ENCODE measurements at regions not wholly inside any gene's neighbourhood (a gene's known extent, or its start where the extent isn't known, plus 50 kb on each side); places are given as distances from the start of the nearest gene placed in this dataset.

DNA sequence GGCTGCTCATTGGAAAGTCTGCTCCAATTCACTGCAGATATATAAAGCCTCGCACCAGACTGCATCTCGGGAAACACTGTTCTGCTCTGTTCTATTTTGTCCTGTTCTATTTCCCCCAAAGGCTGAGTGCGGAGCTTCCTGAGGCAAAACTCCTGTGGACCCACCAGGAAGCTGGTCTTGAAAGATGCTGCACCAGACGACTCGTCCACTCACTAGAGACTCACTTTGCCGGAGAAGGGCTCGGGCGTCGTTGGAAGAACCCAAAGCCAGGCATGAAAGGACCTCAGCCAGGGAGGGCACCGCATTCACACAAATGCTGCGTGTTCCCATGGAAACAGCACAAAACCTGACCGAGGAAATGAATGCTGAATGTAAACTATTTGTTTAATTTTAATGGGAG, 331.2 kb upstream of the SFSWAP start:
- no peaks in the 10 kb centered on the region for H3K36me3 ChIP-seq
- no peak overlapping the region for H3K27ac ChIP-seq
- no peaks in the 10 kb centered on the region for H4K20me1 ChIP-seq
- H3K9me3 ChIP-seq = no peaks in the 10 kb centered on the region
- H3K4me1 ChIP-seq = peaks cover 23% of the 10 kb centered on the region
- H3K4me3 ChIP-seq = no peak overlapping the region
- no peaks in the 10 kb centered on the region for H3K27me3 ChIP-seq
- TF ChIP-seq Cebpa-rat (IDR thresholded peaks at IDR 0.05) = no peak
- no peak overlapping the region for H3K9ac ChIP-seq
- no peak overlapping the region for H3K4me2 ChIP-seq

DNA sequence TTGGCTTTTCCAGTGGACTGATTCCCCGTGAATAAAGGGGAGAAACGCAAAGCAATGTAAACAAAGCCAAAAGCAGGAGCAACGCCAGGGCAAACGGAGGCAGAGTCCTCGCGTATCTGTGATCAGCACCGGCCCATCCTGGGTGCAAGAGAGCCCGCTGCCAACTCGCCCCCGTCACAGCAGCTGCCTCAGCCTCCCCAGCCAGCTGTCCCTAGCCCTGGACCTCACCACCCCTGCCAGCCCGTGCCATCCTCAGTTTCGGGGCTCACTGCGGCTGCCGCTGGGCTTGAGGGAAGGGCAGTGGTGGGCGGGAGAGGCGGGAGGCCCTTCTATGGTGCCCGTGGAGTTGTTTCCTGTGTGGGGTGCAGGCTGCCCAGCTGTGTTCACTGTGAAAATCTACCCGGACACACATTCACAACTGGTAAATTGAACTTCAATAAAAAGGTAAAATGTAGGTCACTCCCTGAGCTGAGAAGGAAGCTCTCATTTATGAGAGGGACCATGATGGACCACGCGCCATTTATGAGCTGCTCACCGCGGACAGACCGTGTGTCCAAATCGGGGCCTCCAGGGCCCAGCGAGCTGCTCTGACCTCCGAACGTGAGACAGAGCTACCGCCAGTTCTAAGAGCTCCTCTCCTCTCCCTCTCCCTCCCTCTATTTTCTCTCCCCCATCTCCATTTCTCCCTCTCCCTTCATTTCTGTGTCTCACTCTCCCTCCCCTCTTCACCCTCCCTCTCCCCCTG, 330.5 kb upstream of the SFSWAP start:
- Histone ChIP-seq H3K9me3 (no peaks in the 10 kb centered on the region), H3K27ac (no peak overlapping the region), H4K20me1 (no peaks in the 10 kb centered on the region), H3K4me1 (peaks cover 21% of the 10 kb centered on the region), H3K4me2 (no peak overlapping the region), H3K36me3 (no peaks in the 10 kb centered on the region), H3K9ac (no peak overlapping the region), H3K4me3 (no peak overlapping the region), H3K27me3 (no peaks in the 10 kb centered on the region)
- TF ChIP-seq Cebpa-rat (IDR thresholded peaks at IDR 0.05) = no peak

DNA sequence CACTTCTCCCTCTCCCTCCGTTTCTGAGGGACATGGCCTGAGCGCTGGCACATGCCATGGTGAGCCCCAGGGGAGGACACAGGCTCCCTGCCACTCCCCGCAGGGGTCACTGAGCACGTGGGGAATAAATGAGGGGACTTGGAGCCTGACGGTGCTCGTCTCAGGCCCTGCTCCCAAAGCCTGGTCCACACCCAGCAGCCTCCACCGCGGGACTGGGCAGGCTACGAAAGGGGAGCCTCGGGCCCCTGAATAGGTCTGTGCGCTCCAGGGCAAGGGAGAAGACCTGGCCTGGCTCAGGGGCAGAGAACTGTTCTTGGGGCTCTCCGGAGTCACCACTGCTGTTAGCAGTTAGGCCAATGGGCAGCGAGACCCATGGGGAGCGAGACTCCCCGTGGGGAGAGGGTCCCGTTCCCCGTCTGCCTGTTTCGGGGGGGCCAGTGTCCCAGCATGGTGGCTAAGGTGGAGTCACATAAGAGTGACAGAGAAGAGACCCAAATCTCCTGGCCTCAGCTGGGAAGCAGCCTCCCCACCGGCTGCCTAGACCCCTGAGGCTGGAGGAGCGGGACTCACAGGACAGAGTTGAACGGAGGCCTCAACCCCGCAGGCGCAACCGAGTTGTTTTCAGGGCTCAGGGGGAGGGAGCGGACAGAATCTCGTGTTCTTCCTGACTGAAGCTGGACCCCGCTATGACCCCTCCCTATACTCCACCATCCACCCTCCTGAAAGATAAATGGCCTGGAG, 329.8 kb upstream of the SFSWAP start:
- Histone ChIP-seq H3K4me2 (no peak overlapping the region), H3K27me3 (no peaks in the 10 kb centered on the region), H3K9ac (no peak overlapping the region), H3K4me1 (peaks cover 13% of the 10 kb centered on the region), H3K9me3 (no peaks in the 10 kb centered on the region), H3K27ac (no peak overlapping the region), H3K4me3 (no peak overlapping the region), H3K36me3 (no peaks in the 10 kb centered on the region), H4K20me1 (no peaks in the 10 kb centered on the region)
- no peak for TF ChIP-seq Cebpa-rat (IDR thresholded peaks at IDR 0.05)

GRCh38 chr12:131381716-131382430, 329.0 kb upstream of the SFSWAP start:
- Histone ChIP-seq H4K20me1 (no peaks in the 10 kb centered on the region), H3K9ac (no peak overlapping the region), H3K27me3 (no peaks in the 10 kb centered on the region), H3K4me1 (peaks cover 13% of the 10 kb centered on the region), H3K9me3 (no peaks in the 10 kb centered on the region), H3K4me2 (no peak overlapping the region), H3K4me3 (no peak overlapping the region), H3K36me3 (no peaks in the 10 kb centered on the region), H3K27ac (no peak overlapping the region)
- TF ChIP-seq Cebpa-rat (IDR thresholded peaks at IDR 0.05) = no peak

- H3K36me3 ChIP-seq = no peaks in the 10 kb centered on the region
- no peak overlapping the region for H3K4me2 ChIP-seq
- no peak overlapping the region for H3K27ac ChIP-seq
- H3K27me3 ChIP-seq = no peaks in the 10 kb centered on the region
- no peaks in the 10 kb centered on the region for H3K9me3 ChIP-seq
- TF ChIP-seq Cebpa-rat (IDR thresholded peaks at IDR 0.05) = no peak
- H3K4me3 ChIP-seq = no peak overlapping the region
- no peaks in the 10 kb centered on the region for H4K20me1 ChIP-seq
- H3K4me1 ChIP-seq = peaks cover 27% of the 10 kb centered on the region
- no peak overlapping the region for H3K9ac ChIP-seq
These were observed 327.6 kb upstream of the SFSWAP start for GRCh38 chr12:131383291-131383690.

- H3K27ac ChIP-seq = no peak overlapping the region
- TF ChIP-seq Cebpa-rat (IDR thresholded peaks at IDR 0.05) = no peak
- H3K27me3 ChIP-seq = no peaks in the 10 kb centered on the region
These were observed 326.9 kb upstream of the SFSWAP start for GRCh38 chr12:131383741-131384543.

DNA sequence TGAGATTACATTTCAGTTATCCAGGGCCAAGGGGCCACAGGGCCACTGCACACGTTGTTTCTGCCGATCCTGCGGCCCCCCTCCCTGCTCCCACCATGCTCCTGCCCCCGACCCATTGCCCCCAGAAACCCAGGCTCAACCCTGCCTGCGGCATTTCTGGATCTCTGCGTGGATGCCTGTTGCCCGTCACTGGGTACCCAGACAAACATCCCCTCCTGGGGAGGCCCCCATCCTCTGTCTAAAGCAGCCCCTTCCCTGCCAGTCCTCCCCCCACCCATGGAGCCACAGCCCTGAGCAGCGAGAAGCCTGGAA, 326.4 kb upstream of the SFSWAP start:
- no peak overlapping the region for H3K9ac ChIP-seq
- H3K27me3 ChIP-seq = no peaks in the 10 kb centered on the region
- no peak for TF ChIP-seq Cebpa-rat (IDR thresholded peaks at IDR 0.05)

More at GRCh38 chr12:131383741-131384543, 326.9 kb upstream of the SFSWAP start:
- H3K4me2 ChIP-seq = no peak overlapping the region
- peaks cover 29% of the 10 kb centered on the region for H3K4me1 ChIP-seq
- H3K36me3 ChIP-seq = no peaks in the 10 kb centered on the region
- no peak overlapping the region for H3K4me3 ChIP-seq
- H3K9me3 ChIP-seq = no peaks in the 10 kb centered on the region
- no peak overlapping the region for H3K9ac ChIP-seq
- H4K20me1 ChIP-seq = no peaks in the 10 kb centered on the region

DNA sequence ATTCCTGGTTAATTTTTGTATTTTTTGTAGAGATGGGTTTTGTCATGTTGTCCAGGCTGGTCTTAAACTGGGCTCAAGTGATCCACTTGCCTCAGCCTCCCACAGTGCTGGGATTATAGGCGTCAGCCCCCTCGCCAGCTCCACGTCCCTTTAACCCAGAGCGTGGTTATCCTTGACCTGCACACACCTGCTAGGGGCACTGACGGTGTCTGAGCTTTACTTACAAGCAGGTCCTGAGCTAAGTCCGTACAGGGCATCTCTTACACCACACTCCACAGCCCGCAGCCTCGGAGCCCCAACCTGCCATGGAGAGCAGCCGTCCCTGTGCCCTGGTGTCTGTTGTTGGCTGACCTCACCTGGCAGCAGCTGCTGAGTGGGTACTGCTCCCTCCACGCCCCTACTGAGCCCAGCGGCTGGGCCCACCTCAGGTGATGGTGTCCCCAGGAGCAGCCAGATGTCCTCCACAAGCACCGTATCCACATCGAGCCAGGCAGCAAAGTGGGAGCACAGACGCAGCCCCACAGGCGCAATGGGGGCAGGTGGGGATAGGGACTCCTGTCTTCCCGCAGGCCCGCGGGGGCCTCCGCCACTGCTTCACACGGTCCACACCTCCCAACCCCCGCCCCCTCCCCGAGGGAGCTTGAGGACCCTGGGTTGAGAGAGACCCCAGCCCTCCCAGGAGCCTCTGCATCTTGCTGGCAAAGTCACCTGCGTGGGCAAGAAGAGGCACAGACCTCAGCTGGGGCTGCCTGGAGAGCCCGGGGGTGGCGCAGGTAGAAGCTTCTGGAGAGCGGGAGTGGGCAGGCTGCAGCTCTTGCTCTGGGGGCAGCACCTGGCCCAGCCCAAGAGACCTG, 325.4 kb upstream of the SFSWAP start:
- Histone ChIP-seq H3K4me1 (peaks cover 21% of the 10 kb centered on the region), H3K9me3 (no peaks in the 10 kb centered on the region), H3K27me3 (no peaks in the 10 kb centered on the region), H4K20me1 (no peaks in the 10 kb centered on the region), H3K36me3 (no peaks in the 10 kb centered on the region), H3K4me3 (no peak overlapping the region), H3K9ac (no peak overlapping the region), H3K4me2 (no peak overlapping the region), H3K27ac (no peak overlapping the region)
- no peak for TF ChIP-seq Cebpa-rat (IDR thresholded peaks at IDR 0.05)

More for the DNA sequence above, 326.4 kb upstream of the SFSWAP start:
- H3K36me3 ChIP-seq = no peaks in the 10 kb centered on the region
- H4K20me1 ChIP-seq = no peaks in the 10 kb centered on the region
- H3K4me3 ChIP-seq = no peak overlapping the region
- no peak overlapping the region for H3K27ac ChIP-seq
- no peak overlapping the region for H3K4me2 ChIP-seq
- H3K9me3 ChIP-seq = no peaks in the 10 kb centered on the region
- peaks cover 24% of the 10 kb centered on the region for H3K4me1 ChIP-seq

DNA sequence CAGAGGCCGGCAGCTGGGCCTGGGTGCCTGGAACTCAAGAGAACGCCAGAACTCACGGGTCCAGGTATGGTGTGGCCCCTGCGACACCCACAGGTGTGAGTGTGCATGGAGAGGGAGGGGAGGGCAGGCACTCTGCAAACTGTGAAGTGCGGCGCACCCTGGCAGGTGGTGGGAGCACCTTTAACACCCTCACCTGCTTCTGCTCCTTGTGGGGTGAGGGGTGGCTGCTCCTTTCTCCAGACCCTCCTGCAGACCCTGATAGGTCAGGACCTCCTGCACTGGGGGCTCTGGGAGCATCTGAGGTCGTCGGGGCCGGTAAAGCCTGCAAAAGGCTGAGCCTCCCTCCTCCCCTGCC, 324.7 kb upstream of the SFSWAP start:
- Histone ChIP-seq H3K4me1 (peaks cover 21% of the 10 kb centered on the region), H3K27ac (no peak overlapping the region), H3K9me3 (no peaks in the 10 kb centered on the region), H3K4me3 (no peak overlapping the region), H4K20me1 (no peaks in the 10 kb centered on the region), H3K9ac (no peak overlapping the region), H3K27me3 (no peaks in the 10 kb centered on the region), H3K36me3 (no peaks in the 10 kb centered on the region), H3K4me2 (no peak overlapping the region)
- no peak for TF ChIP-seq Cebpa-rat (IDR thresholded peaks at IDR 0.05)

Data from BLaER1 (cell line).